Hematopoietic multipotent progenitor cell (in vitro differentiated cells): ENCODE measurements at regions not wholly inside any gene's neighbourhood (a gene's known extent, or its start where the extent isn't known, plus 50 kb on each side); places are given as distances from the start of the nearest gene placed in this dataset. TPM values are rescaled to one million over a fixed set of nuclear protein-coding genes. Genes with fewer than 3 reads are reported as not detected.

Experiments used
- DNase-seq, 3 donors: peaks; one replicate each; pipeline ENCODE4 v3.0.0-alpha.2; 2011 to 2015; ENCODE audit warnings: low read depth in 2 of 3, low spot score in 2 of 3
- small RNA-seq: library from RNA; depleted of rRNA; stranded (forward); fragments of <200 nt; gene quantifications from one replicate; pipeline ENCODE3, GENCODE V24; 2012

GRCh38 chr1:37404711-37405110 lies 69.7 kb upstream of the ZC3H12A start:
- DNase-seq, result no peak

GRCh38 chr1:37410105-37410504 lies 64.3 kb upstream of the ZC3H12A start:
- DNase-seq, result no peak

- DNase-seq, result peak in 1 of 3 donors; percentile 43
Observed at GRCh38 chr1:37410815-37411214, 63.6 kb upstream of the ZC3H12A start.

- DNase-seq, result no peak
Observed at GRCh38 chr1:37415611-37416244, 58.7 kb upstream of the ZC3H12A start.

GRCh38 chr1:37420456-37420855 lies 53.9 kb upstream of the ZC3H12A start:
- no peak for DNase-seq

- DNase-seq, result no peak
Observed at GRCh38 chr1:37423810-37424209, 50.6 kb upstream of the ZC3H12A start.

GRCh38 chr1:37424523-37424922 lies 49.9 kb upstream of the ZC3H12A start:
- DNase-seq, result no peak

Small RNA genes in the stretch of these regions (small RNA-seq; reads per million reads assigned to genes)
- not detected for gene MIR4255
- gene RNA5SP43, result not detected
- gene RNU6-636P, result not detected
- not detected for gene RPS29P6
